A673 (cell line): ENCODE measurements at regions not wholly inside any gene's neighbourhood (a gene's known extent, or its start where the extent isn't known, plus 50 kb on each side); places are given as distances from the start of the nearest gene placed in this dataset.

Experiments used
- EZH2 ChIP-seq: fragments of 200-600 bp; sonication (generic); IDR thresholded peaks from 2 replicates; pipeline ENCODE4 v1.6.1; 2017; ENCODE audit warnings: borderline replicate concordance, low read depth, mild to moderate bottlenecking, mixed read lengths, antibody characterized with exemption, low read length; ENCODE audit not compliant: poor library complexity, severe bottlenecking
- TF ChIP-seq, protein P1 (sequence below): fragments of 300-800, 200-600 bp; sonication (generic); conservative IDR thresholded peaks from 2 replicates; pipeline ENCODE4 v1.5.1; 2017; ENCODE audit warnings: low read depth, mild to moderate bottlenecking, antibody characterized with exemption, low read length, moderate library complexity, mixed read lengths

DNA sequence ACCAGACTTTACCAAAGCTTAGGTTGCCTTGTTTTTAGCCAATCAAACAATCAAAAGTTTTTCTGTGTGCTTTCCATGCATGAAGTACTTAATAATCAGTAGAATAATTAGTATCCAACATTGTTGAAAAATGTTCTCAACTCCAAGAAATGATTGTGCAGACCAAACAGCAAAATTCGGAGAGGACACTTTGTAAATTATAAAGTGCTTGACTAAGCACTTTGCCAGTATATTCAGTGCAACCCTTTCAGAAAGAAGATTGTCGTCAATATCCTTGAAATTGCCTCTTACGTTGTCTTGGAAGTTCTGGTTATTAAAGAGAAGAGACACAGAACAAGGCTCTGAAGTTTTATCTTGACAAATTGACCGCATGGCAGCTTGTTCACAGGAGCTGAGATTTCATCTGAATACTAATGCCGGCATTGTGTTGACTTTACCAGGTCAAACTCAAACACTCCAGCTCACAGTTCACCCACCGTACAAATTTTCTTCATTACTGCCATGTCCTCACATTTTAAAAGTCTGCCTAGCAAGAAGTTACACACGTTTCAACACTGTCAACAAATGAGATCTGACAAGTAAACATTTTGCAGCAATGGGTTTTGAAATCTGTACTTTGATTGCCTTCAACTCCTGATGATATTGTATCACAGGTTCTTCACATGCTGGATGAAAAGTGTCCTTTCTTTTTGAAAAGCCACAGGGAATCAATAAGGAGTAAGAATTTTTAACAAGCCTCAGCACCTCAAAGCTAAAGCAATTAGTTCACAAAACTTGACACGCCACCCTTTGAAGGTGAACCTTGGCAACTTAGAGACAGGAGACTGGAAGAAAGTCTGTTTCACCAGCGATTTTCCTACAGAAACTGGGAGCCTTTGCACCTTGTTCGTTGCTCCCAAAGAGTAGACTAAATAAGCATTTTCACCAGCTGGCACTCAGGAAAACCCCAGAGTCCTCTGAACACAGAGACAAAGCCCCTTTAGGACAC is 150.9 kb downstream of the RFC3 start:
- TF ChIP-seq, protein P1, sequence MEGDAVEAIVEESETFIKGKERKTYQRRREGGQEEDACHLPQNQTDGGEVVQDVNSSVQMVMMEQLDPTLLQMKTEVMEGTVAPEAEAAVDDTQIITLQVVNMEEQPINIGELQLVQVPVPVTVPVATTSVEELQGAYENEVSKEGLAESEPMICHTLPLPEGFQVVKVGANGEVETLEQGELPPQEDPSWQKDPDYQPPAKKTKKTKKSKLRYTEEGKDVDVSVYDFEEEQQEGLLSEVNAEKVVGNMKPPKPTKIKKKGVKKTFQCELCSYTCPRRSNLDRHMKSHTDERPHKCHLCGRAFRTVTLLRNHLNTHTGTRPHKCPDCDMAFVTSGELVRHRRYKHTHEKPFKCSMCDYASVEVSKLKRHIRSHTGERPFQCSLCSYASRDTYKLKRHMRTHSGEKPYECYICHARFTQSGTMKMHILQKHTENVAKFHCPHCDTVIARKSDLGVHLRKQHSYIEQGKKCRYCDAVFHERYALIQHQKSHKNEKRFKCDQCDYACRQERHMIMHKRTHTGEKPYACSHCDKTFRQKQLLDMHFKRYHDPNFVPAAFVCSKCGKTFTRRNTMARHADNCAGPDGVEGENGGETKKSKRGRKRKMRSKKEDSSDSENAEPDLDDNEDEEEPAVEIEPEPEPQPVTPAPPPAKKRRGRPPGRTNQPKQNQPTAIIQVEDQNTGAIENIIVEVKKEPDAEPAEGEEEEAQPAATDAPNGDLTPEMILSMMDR = no peak
- no peak for TF ChIP-seq EZH2
